ENCODE measurements at regions not wholly inside any gene's neighbourhood (a gene's known extent, or its start where the extent isn't known, plus 50 kb on each side); places are given as distances from the start of the nearest gene placed in this dataset.
"Not testable (repeated sequence)": the region's sequence is repeated elsewhere in the genome, so short reads cannot be mapped to it uniquely, and the experiment has no call there.

- no peak for DNase-seq (ENCODE audit: low spot score)
Observed at GRCh38 chr7:126178865-126179264, 1073.9 kb downstream of the GRM8 start.

- DNase-seq (ENCODE audit: low spot score) = no peak
Observed at GRCh38 chr7:126177782-126178181, 1075.0 kb downstream of the GRM8 start.

- DNase-seq (ENCODE audit: low spot score) = no peak
Observed at GRCh38 chr7:126166645-126167044, 1086.1 kb downstream of the GRM8 start.

GRCh38 chr7:126163647-126164046 is 1089.1 kb downstream of the GRM8 start:
- no peak for DNase-seq (ENCODE audit: low spot score)

GRCh38 chr7:126157391-126157790 is 1095.3 kb downstream of the GRM8 start:
- no peak for DNase-seq (ENCODE audit: low spot score)

- DNase-seq (ENCODE audit: low spot score) = no peak
Observed at GRCh38 chr7:126150278-126150958, 1102.3 kb downstream of the GRM8 start.

- no peak for DNase-seq (ENCODE audit: low spot score)
Observed at GRCh38 chr7:126140858-126141466, 1111.8 kb downstream of the GRM8 start.

GRCh38 chr7:126119981-126120380 is 1132.8 kb downstream of the GRM8 start:
- no peak for DNase-seq (ENCODE audit: low spot score)

GRCh38 chr7:126103582-126103981 is 1149.2 kb downstream of the GRM8 start:
- no peak for DNase-seq (ENCODE audit: low spot score)

GRCh38 chr7:126083014-126083413 is 1153.4 kb upstream of the POT1 start:
- DNase-seq (ENCODE audit: low spot score) = no peak

- no peak for DNase-seq (ENCODE audit: low spot score)
Observed at GRCh38 chr7:126079581-126079980, 1150.0 kb upstream of the POT1 start.

- no peak for DNase-seq (ENCODE audit: low spot score)
Observed at GRCh38 chr7:126079151-126079550, 1149.5 kb upstream of the POT1 start.

- DNase-seq (ENCODE audit: low spot score) = no peak
Observed at GRCh38 chr7:126065766-126066165, 1136.1 kb upstream of the POT1 start.

- DNase-seq (ENCODE audit: low spot score) = no peak
Observed at GRCh38 chr7:126057979-126058378, 1128.4 kb upstream of the POT1 start.

- DNase-seq (ENCODE audit: low spot score) = not testable (repeated sequence)
Observed at GRCh38 chr7:126056613-126057012, 1127.0 kb upstream of the POT1 start.

GRCh38 chr7:126052229-126052628 is 1122.6 kb upstream of the POT1 start:
- DNase-seq (ENCODE audit: low spot score) = no peak

- DNase-seq (ENCODE audit: low spot score) = no peak
Observed at GRCh38 chr7:126044662-126045061, 1115.0 kb upstream of the POT1 start.

GRCh38 chr7:126041472-126041871 is 1111.8 kb upstream of the POT1 start:
- no peak for DNase-seq (ENCODE audit: low spot score)

GRCh38 chr7:126040114-126041045 is 1110.8 kb upstream of the POT1 start:
- DNase-seq (ENCODE audit: low spot score) = no peak

- DNase-seq (ENCODE audit: low spot score) = peak; percentile 81
Observed at GRCh38 chr7:126026421-126027088, 1096.9 kb upstream of the POT1 start.

- no peak for DNase-seq (ENCODE audit: low spot score)
Observed at GRCh38 chr7:126022452-126022851, 1092.8 kb upstream of the POT1 start.

- no peak for DNase-seq (ENCODE audit: low spot score)
Observed at GRCh38 chr7:126016722-126017121, 1087.1 kb upstream of the POT1 start.

All from SW480 (cell line).